Suppressor macrophage (primary cell): ENCODE measurements at regions not wholly inside any gene's neighbourhood (a gene's known extent, or its start where the extent isn't known, plus 50 kb on each side); places are given as distances from the start of the nearest gene placed in this dataset.
"Not testable (repeated sequence)": the region's sequence is repeated elsewhere in the genome, so short reads cannot be mapped to it uniquely, and the experiment has no call there.

Experiments used
- DNase-seq, 4 experiments: peaks; one replicate each; pipeline ENCODE4 v3.0.0-alpha.2; 2020 to 2022

GRCh38 chr1:238991765-238992495, 394.4 kb upstream of the CHRM3 start:
- DNase-seq = no peak

- DNase-seq = no peak
These were observed 401.1 kb upstream of the CHRM3 start for GRCh38 chr1:238985312-238985711.

GRCh38 chr1:238982736-238983135, 403.6 kb upstream of the CHRM3 start:
- DNase-seq = no peak

GRCh38 chr1:238981317-238981933, 404.9 kb upstream of the CHRM3 start:
- no peak for DNase-seq

GRCh38 chr1:238980053-238980452, 406.3 kb upstream of the CHRM3 start:
- no peak for DNase-seq

GRCh38 chr1:238964631-238965030, 421.7 kb upstream of the CHRM3 start:
- DNase-seq = no peak

- DNase-seq = no peak
These were observed 423.4 kb upstream of the CHRM3 start for GRCh38 chr1:238962941-238963340.

GRCh38 chr1:238961790-238962189, 424.6 kb upstream of the CHRM3 start:
- no peak for DNase-seq

- peak in 2 of 4 experiments; percentile 3 to 11 for DNase-seq
These were observed 426.3 kb upstream of the CHRM3 start for GRCh38 chr1:238960071-238960470.

- no peak for DNase-seq
These were observed 430.4 kb upstream of the CHRM3 start for GRCh38 chr1:238955934-238956333.

- DNase-seq = no peak
These were observed 431.5 kb upstream of the CHRM3 start for GRCh38 chr1:238954865-238955264.

GRCh38 chr1:238953448-238954010, 432.8 kb upstream of the CHRM3 start:
- DNase-seq = no peak

- peak; percentile 38 to 53 (median 46) for DNase-seq
These were observed 434.6 kb upstream of the CHRM3 start for GRCh38 chr1:238951809-238952208.

GRCh38 chr1:238950784-238951183, 435.6 kb upstream of the CHRM3 start:
- peak in 1 of 4 experiments; percentile 3 for DNase-seq

- no peak for DNase-seq
These were observed 436.4 kb upstream of the CHRM3 start for GRCh38 chr1:238950017-238950416.

- DNase-seq = no peak
These were observed 442.3 kb upstream of the CHRM3 start for GRCh38 chr1:238944028-238944427.

GRCh38 chr1:238927899-238928298, 458.5 kb upstream of the CHRM3 start:
- DNase-seq = no peak

GRCh38 chr1:238916828-238917227, 469.5 kb upstream of the CHRM3 start:
- no peak for DNase-seq

GRCh38 chr1:238914346-238914745, 472.0 kb upstream of the CHRM3 start:
- no peak for DNase-seq

- DNase-seq = no peak
These were observed 473.2 kb upstream of the CHRM3 start for GRCh38 chr1:238913210-238913609.

GRCh38 chr1:238912148-238912547, 474.2 kb upstream of the CHRM3 start:
- no peak for DNase-seq

GRCh38 chr1:238902752-238903151, 483.6 kb upstream of the CHRM3 start:
- DNase-seq = not testable (repeated sequence)

- DNase-seq = no peak
These were observed 486.0 kb upstream of the CHRM3 start for GRCh38 chr1:238900334-238900865.

- peak in 1 of 4 experiments; percentile 1 for DNase-seq
These were observed 487.5 kb upstream of the CHRM3 start for GRCh38 chr1:238898856-238899255.
